HCT116 (cell line): ENCODE measurements at regions not wholly inside any gene's neighbourhood (a gene's known extent, or its start where the extent isn't known, plus 50 kb on each side); places are given as distances from the start of the nearest gene placed in this dataset.

Experiments
- ATAC-seq: fragments of 200-7000 bp; cut with Tn5 transposase; 2 replicates; pipeline ENCODE4 v1.9.1; 2020; ENCODE audit warnings: mild to moderate bottlenecking, moderate library complexity
- BruUV-seq: library from RNA; stranded (reverse); fragments of 400-500 nt; replicated peaks from 2 replicates; lab custom pipeline; 2021; lab: Mats Ljungman, UMichigan
- CTCF ChIA-PET: fragments of 300-600 bp; sonication (Branson Sonifier 250); formaldehyde crosslinking; loops from one replicate; lab custom pipeline; 2021; ENCODE audit warnings: antibody characterized with exemption; lab: Charles Lee
- POLR2A ChIA-PET: fragments of 300-600, 350-600 bp; sonication (Branson Sonifier 250); formaldehyde crosslinking; loops from one replicate; lab custom pipeline; 2021; ENCODE audit warnings: antibody characterized with exemption; lab: Charles Lee
- RAD21 ChIA-PET, 2 experiments: fragments of 300-600 bp; sonication (Branson Sonifier 250); formaldehyde crosslinking; loops; one replicate each; lab custom pipeline; 2023; ENCODE audit warnings: low total read pairs in 2 of 2; ENCODE audit not compliant: uncharacterized antibody in 2 of 2, unreplicated experiment in 2 of 2, low non-redundant PET in 1 of 2; lab: Charles Lee
- DNase-seq: peaks from one replicate; pipeline ENCODE4 v3.0.0-alpha.2; 2010; ENCODE audit warnings: low read depth, low spot score
- H2AFZ ChIP-seq: fragments of 200-600 bp; shearing (Covaris generic), sonication (generic); 2 replicates; pipeline ENCODE4 v1.6.1; 2017; ENCODE audit warnings: low read depth, mixed run types, mixed read lengths, antibody characterized with exemption, low read length; ENCODE audit not compliant: poor library complexity, severe bottlenecking
- H3K27ac ChIP-seq: 2 replicates; pipeline ENCODE4 v1.5.1; 2012; ENCODE audit warnings: low read depth, low read length
- H3K27me3 ChIP-seq: fragments of 200-600 bp; sonication (generic); 2 replicates; pipeline ENCODE4 v1.6.1; 2016; ENCODE audit warnings: mixed run types, low read length, mixed read lengths; ENCODE audit not compliant: insufficient read depth
- H3K36me3 ChIP-seq, 2 experiments: fragments of 200-500 bp in 1 of 2; fragments of 200-600 bp in 1 of 2; sonication (Bioruptor generic) in 1 of 2; sonication (generic) in 1 of 2; 2 replicates each; pipeline versions ENCODE4 v1.5.1 to v1.6.1; 2014 to 2016; ENCODE audit warnings: low read length in 2 of 2, inconsistent platforms in 1 of 2, mixed read lengths in 1 of 2, mixed run types in 1 of 2; ENCODE audit not compliant: insufficient read depth in 2 of 2, control insufficient read depth in 1 of 2
- H3K4me1 ChIP-seq, 2 experiments: fragments of 200-600 bp in 1 of 2; sonication (generic) in 1 of 2; 2 replicates each; pipeline versions ENCODE4 v1.5.1 to v1.6.1; 2012 to 2017; ENCODE audit warnings: low read length in 2 of 2, inconsistent platforms in 1 of 2, mild to moderate bottlenecking in 1 of 2, mixed read lengths in 1 of 2, mixed run types in 1 of 2, moderate library complexity in 1 of 2; ENCODE audit not compliant: insufficient read depth in 2 of 2, control insufficient read depth in 1 of 2
- H3K4me2 ChIP-seq: fragments of 200-600 bp; sonication (generic); 2 replicates; pipeline ENCODE4 v1.6.1; 2017; ENCODE audit warnings: mixed run types, low read length, mixed read lengths
- H3K4me3 ChIP-seq, 2 experiments: fragments of 200-600 bp in 1 of 2; sonication (generic) in 1 of 2; replicated peaks in 1 of 2; 2 replicates each; pipeline ENCODE4 v1.5.1; 2011 to 2016; ENCODE audit warnings: low read length in 2 of 2, control low read depth in 1 of 2, low read depth in 1 of 2, mild to moderate bottlenecking in 1 of 2, mixed read lengths in 1 of 2, mixed run types in 1 of 2
- H3K79me2 ChIP-seq: fragments of 200-600 bp; sonication (generic); 2 replicates; pipeline ENCODE4 v1.6.1; 2017; ENCODE audit warnings: mild to moderate bottlenecking, mixed run types, low read length, moderate library complexity, mixed read lengths; ENCODE audit not compliant: insufficient read depth
- H3K9ac ChIP-seq: fragments of 200-600 bp; sonication (generic); 2 replicates; pipeline ENCODE4 v1.6.1; 2016; ENCODE audit warnings: low read length, mixed read lengths
- H3K9me2 ChIP-seq: fragments of 200-600 bp; sonication (generic), shearing (Covaris generic); 2 replicates; pipeline ENCODE4 v1.6.1; 2017; ENCODE audit warnings: mixed run types, mild to moderate bottlenecking, moderate library complexity; ENCODE audit not compliant: insufficient read depth
- H3K9me3 ChIP-seq, 2 experiments: fragments of 200-500 bp in 1 of 2; fragments of 200-600 bp in 1 of 2; sonication (Bioruptor generic) in 1 of 2; sonication (generic) in 1 of 2; 2 replicates each; pipeline ENCODE4 v1.6.1; 2014 to 2017; ENCODE audit warnings: low read length in 2 of 2, mixed read lengths in 2 of 2, inconsistent platforms in 1 of 2, low read depth in 1 of 2, mild to moderate bottlenecking in 1 of 2, mixed run types in 1 of 2, moderate library complexity in 1 of 2; ENCODE audit not compliant: control insufficient read depth in 1 of 2, insufficient read depth in 1 of 2
- H4K20me1 ChIP-seq: fragments of 200-600 bp; sonication (generic), shearing (Covaris generic); 2 replicates; pipeline ENCODE4 v1.6.1; 2017; ENCODE audit warnings: mixed run types, mild to moderate bottlenecking, moderate library complexity; ENCODE audit not compliant: insufficient read depth
- ATF3 ChIP-seq: IDR thresholded peaks from 2 replicates; pipeline ENCODE4 v1.6.1; 2012
- CBX3 ChIP-seq: IDR thresholded peaks from 2 replicates; pipeline ENCODE4 v1.6.1; 2012; ENCODE audit warnings: low read depth
- CEBPB ChIP-seq: IDR thresholded peaks from 2 replicates; pipeline ENCODE4 v1.6.1; 2012; ENCODE audit warnings: low read depth
- CTCF ChIP-seq, 3 experiments: fragments of 200-600 bp in 1 of 3; sonication (generic) in 1 of 3; IDR thresholded peaks in 2 of 3; conservative IDR thresholded peaks in 1 of 3; 2 replicates each; pipeline ENCODE4 v1.5.1; 2012 to 2017; ENCODE audit warnings: low read depth in 2 of 3, low read length in 2 of 3, antibody characterized with exemption in 1 of 3, borderline replicate concordance in 1 of 3, control low read depth in 1 of 3, mild to moderate bottlenecking in 1 of 3, mixed read lengths in 1 of 3, mixed run types in 1 of 3, moderate library complexity in 1 of 3; ENCODE audit not compliant: insufficient read depth in 1 of 3
- EGR1 ChIP-seq: IDR thresholded peaks from 2 replicates; pipeline ENCODE4 v1.6.1; 2012; ENCODE audit warnings: low read depth
- ELF1 ChIP-seq: IDR thresholded peaks from 2 replicates; pipeline ENCODE4 v1.6.1; 2012; ENCODE audit warnings: low read depth, borderline replicate concordance
- EZH2 ChIP-seq: fragments of 200-600 bp; sonication (generic); IDR thresholded peaks from 2 replicates; pipeline ENCODE4 v1.6.1; 2017; ENCODE audit warnings: antibody characterized with exemption, mixed run types
- JUND ChIP-seq: IDR thresholded peaks from 2 replicates; pipeline ENCODE4 v1.6.1; 2012
- POLR2A ChIP-seq: IDR thresholded peaks from 2 replicates; pipeline ENCODE4 v1.7.0; 2011; ENCODE audit warnings: borderline replicate concordance; ENCODE audit not compliant: insufficient read depth, insufficient read length; ENCODE audit errors: extremely low read depth
- REST ChIP-seq: IDR thresholded peaks from 2 replicates; pipeline ENCODE4 v1.6.1; 2012; ENCODE audit warnings: low read depth
- SIN3A ChIP-seq: IDR thresholded peaks from 2 replicates; pipeline ENCODE4 v1.6.1; 2012; ENCODE audit warnings: low read depth
- SP1 ChIP-seq: IDR thresholded peaks from 2 replicates; pipeline ENCODE4 v1.6.1; 2012; ENCODE audit warnings: low read depth
- TCF7L2 ChIP-seq: IDR thresholded peaks from 2 replicates; pipeline ENCODE4 v1.7.0; 2011; ENCODE audit warnings: borderline replicate concordance, inconsistent platforms; ENCODE audit not compliant: insufficient read depth, insufficient read length; ENCODE audit errors: extremely low read depth
- YY1 ChIP-seq: IDR thresholded peaks from 2 replicates; pipeline ENCODE4 v1.6.1; 2011; ENCODE audit warnings: low read length, low read depth, moderate library complexity, mild to moderate bottlenecking; ENCODE audit not compliant: insufficient replicate concordance; ENCODE audit errors: extremely low read depth
- ZBTB33 ChIP-seq: IDR thresholded peaks from 2 replicates; pipeline ENCODE4 v1.6.1; 2011; ENCODE audit warnings: mild to moderate bottlenecking, low read length, moderate library complexity; ENCODE audit not compliant: insufficient replicate concordance; ENCODE audit errors: extremely low read depth
- ZNF274 ChIP-seq: fragments of 200-500 bp; sonication (Bioruptor generic); IDR thresholded peaks from 2 replicates; pipeline ENCODE4 v1.6.1; 2014; ENCODE audit warnings: mild to moderate bottlenecking, low read depth, low read length, inconsistent platforms
- intact Hi-C: fragments of 100-400 bp; cut with micrococcal nuclease; formaldehyde crosslinking; loops from 2 replicates; pipeline ENCODE4 v1.10.0; 2022

GRCh38 chr14:84686550-84686949 lies 843.4 kb upstream of the FLRT2 start:
- no peak for DNase-seq
- H3K27me3 ChIP-seq: no peaks in the 10 kb centered on the region
- CTCF ChIA-PET: no interaction called here
- intact Hi-C loops: no loop called here
- H3K4me2 ChIP-seq: no peak overlapping the region
- no peaks in the 10 kb centered on the region for H3K4me1 ChIP-seq
- RAD21 ChIA-PET: no interaction called here
- peaks cover 0 to 3% of the 10 kb centered on the region in 2 experiments; a peak in 1 of 4 replicates for H3K9me3 ChIP-seq
- H2AFZ ChIP-seq: no peak overlapping the region
- H3K4me3 ChIP-seq: no peak overlapping the region
- no peak for ATAC-seq
- POLR2A ChIA-PET: no interaction called here
- no peaks in the 10 kb centered on the region for H3K9me2 ChIP-seq
- no peak overlapping the region for H3K27ac ChIP-seq
- H3K9ac ChIP-seq: no peak overlapping the region
- TF ChIP-seq REST (no peak), EZH2 (no peak), SP1 (no peak), EGR1 (no peak), ELF1 (no peak), CTCF (IDR thresholded peaks at IDR 0.05 in 2 of 3, conservative IDR thresholded peaks at IDR 0.05 in 1 of 3; ENCODE audit: borderline replicate concordance in 1 of 3, insufficient read depth in 1 of 3, low read depth in 2 of 3, low read length in 2 of 3) (no peak), ZBTB33 (no peak), CBX3 (no peak), ATF3 (no peak), POLR2A (no peak), CEBPB (no peak), SIN3A (no peak), ZNF274 (no peak), JUND (no peak), TCF7L2 (no peak), YY1 (no peak)
- H3K36me3 ChIP-seq: no peaks in the 10 kb centered on the region
- H3K79me2 ChIP-seq: no peaks in the 10 kb centered on the region
- no peaks in the 10 kb centered on the region for H4K20me1 ChIP-seq
- no TSS peak for BruUV-seq
